IMR-90 (cell line): ENCODE measurements at regions not wholly inside any gene's neighbourhood (a gene's known extent, or its start where the extent isn't known, plus 50 kb on each side); places are given as distances from the start of the nearest gene placed in this dataset.

ENCODE experiments used
- BHLHE40 ChIP-seq: fragments of 150-350 bp; IDR thresholded peaks from 2 replicates; pipeline ENCODE4 v1.6.1; 2016; ENCODE audit warnings: mild to moderate bottlenecking, low read depth, low read length
- CEBPB ChIP-seq: IDR thresholded peaks from 2 replicates; pipeline ENCODE4 v1.6.1; 2012; ENCODE audit warnings: low read depth, low read length, improper control_type of control experiment
- CHD1 ChIP-seq: IDR thresholded peaks from 2 replicates; pipeline ENCODE4 v1.6.1; 2012; ENCODE audit warnings: low read depth, low read length, improper control_type of control experiment
- CTCF ChIP-seq: conservative IDR thresholded peaks from 2 replicates; pipeline ENCODE4 v1.5.1; 2012; ENCODE audit warnings: mild to moderate bottlenecking, low read depth, low read length, improper control_type of control experiment
- MAFK ChIP-seq: IDR thresholded peaks from 2 replicates; pipeline ENCODE4 v1.6.1; 2012; ENCODE audit warnings: low read depth, low read length, improper control_type of control experiment
- MAZ ChIP-seq: IDR thresholded peaks from 2 replicates; pipeline ENCODE4 v1.6.1; 2012; ENCODE audit warnings: low read depth, mild to moderate bottlenecking, low read length, improper control_type of control experiment, moderate library complexity, borderline replicate concordance
- MXI1 ChIP-seq: IDR thresholded peaks from 2 replicates; pipeline ENCODE4 v1.6.1; 2012; ENCODE audit warnings: low read depth, mild to moderate bottlenecking, low read length, moderate library complexity, borderline replicate concordance
- NFE2L2 ChIP-seq: fragments of 150-350 bp; IDR thresholded peaks from 2 replicates; pipeline ENCODE4 v1.6.1; 2016; ENCODE audit warnings: low read depth, mild to moderate bottlenecking, low read length
- POLR2A ChIP-seq: IDR thresholded peaks from 2 replicates; pipeline ENCODE4 v1.6.1; 2012; ENCODE audit warnings: mild to moderate bottlenecking, low read depth, low read length
- RAD21 ChIP-seq: IDR thresholded peaks from 2 replicates; pipeline ENCODE4 v1.6.1; 2012; ENCODE audit warnings: low read length, improper control_type of control experiment
- RCOR1 ChIP-seq: IDR thresholded peaks from 2 replicates; pipeline ENCODE4 v1.6.1; 2012; ENCODE audit warnings: mild to moderate bottlenecking, low read length, improper control_type of control experiment; ENCODE audit not compliant: insufficient replicate concordance
- RFX5 ChIP-seq: IDR thresholded peaks from 2 replicates; pipeline ENCODE4 v1.8.0; 2012; ENCODE audit warnings: low read depth, mild to moderate bottlenecking, low read length, moderate library complexity
- SMC3 ChIP-seq: fragments of 150-350 bp; IDR thresholded peaks from 2 replicates; pipeline ENCODE4 v1.6.1; 2016; ENCODE audit warnings: low read depth, mild to moderate bottlenecking, antibody characterized with exemption, low read length, moderate library complexity
- USF2 ChIP-seq: fragments of 150-350 bp; IDR thresholded peaks from 2 replicates; pipeline ENCODE4 v1.6.1; 2017; ENCODE audit warnings: mild to moderate bottlenecking, antibody characterized with exemption, low read length, low read depth

- TF ChIP-seq CTCF, result peak; percentile 44
- no peak for TF ChIP-seq MXI1
- no peak for TF ChIP-seq RCOR1
- no peak for TF ChIP-seq USF2
- TF ChIP-seq POLR2A, result no peak
- TF ChIP-seq CEBPB, result no peak
- no peak for TF ChIP-seq MAZ
- no peak for TF ChIP-seq CHD1
- no peak for TF ChIP-seq NFE2L2
- peak; percentile 33; the same call in 1 of the 2 replicates for TF ChIP-seq RAD21
- no peak for TF ChIP-seq MAFK
- TF ChIP-seq SMC3, result peak; percentile 35
- no peak for TF ChIP-seq RFX5
- no peak for TF ChIP-seq BHLHE40
Observed at GRCh38 chr7:149669121-149669818, 104.1 kb downstream of the ZNF467 start.
